HG02678 (cell line): ENCODE measurements at regions not wholly inside any gene's neighbourhood (a gene's known extent, or its start where the extent isn't known, plus 50 kb on each side); places are given as distances from the start of the nearest gene placed in this dataset.

ENCODE experiments used
- ATAC-seq: cut with Tn5 transposase; IDR thresholded peaks from one replicate; pipeline ENCODE4 v1.9.1; 2021; ENCODE audit warnings: mild to moderate bottlenecking, moderate library complexity; ENCODE audit not compliant: unreplicated experiment

GRCh38 chr14:106883218-106883692 lies 1356.9 kb downstream of the TMEM121 start:
- no peak for ATAC-seq
